Neural crest cell (in vitro differentiated cells): ENCODE measurements at regions not wholly inside any gene's neighbourhood (a gene's known extent, or its start where the extent isn't known, plus 50 kb on each side); places are given as distances from the start of the nearest gene placed in this dataset.

Experiments used
- DNase-seq: peaks from one replicate; pipeline ENCODE4 v3.0.0; 2021; ENCODE audit warnings: low read depth, mixed read lengths, low spot score
- H3K27ac Mint-ChIP-seq: one replicate; pipeline ENCODE4 v1.8.0; 2021; ENCODE audit warnings: mild to moderate bottlenecking, mixed read lengths; ENCODE audit not compliant: unreplicated experiment
- H3K27me3 Mint-ChIP-seq: 2 replicates; pipeline ENCODE4 v1.8.0; 2021; ENCODE audit warnings: low read depth, mild to moderate bottlenecking, mixed read lengths
- H3K36me3 Mint-ChIP-seq: 2 replicates; pipeline ENCODE4 v1.8.0; 2021; ENCODE audit warnings: low read depth, mild to moderate bottlenecking, mixed read lengths
- H3K4me1 Mint-ChIP-seq: 2 replicates; pipeline ENCODE4 v1.8.0; 2021; ENCODE audit warnings: mixed read lengths
- H3K4me3 Mint-ChIP-seq: one replicate; pipeline ENCODE4 v1.8.0; 2021; ENCODE audit warnings: mild to moderate bottlenecking, mixed read lengths
- H3K9me3 Mint-ChIP-seq: 2 replicates; pipeline ENCODE4 v1.8.0; 2021; ENCODE audit warnings: mixed read lengths
- CTCF ChIP-seq: fragments of 200-600 bp; sonication (generic); conservative IDR thresholded peaks from 2 replicates; pipeline ENCODE4 v1.5.0; 2021; ENCODE audit warnings: antibody characterized with exemption, mild to moderate bottlenecking

GRCh38 chr2:62315476-62315875 lies 119.6 kb downstream of the B3GNT2 start:
- Mint-ChIP-seq H3K4me1 (peaks cover 6% of the 10 kb centered on the region), H3K9me3 (no peaks in the 10 kb centered on the region), H3K4me3 (no peak overlapping the region), H3K27ac (no peak overlapping the region), H3K36me3 (no peaks in the 10 kb centered on the region), H3K27me3 (no peaks in the 10 kb centered on the region)
- TF ChIP-seq CTCF, result no peak
- DNase-seq, result no peak

GRCh38 chr2:62314291-62314690 lies 118.4 kb downstream of the B3GNT2 start:
- no peaks in the 10 kb centered on the region for H3K9me3 Mint-ChIP-seq
- no peak for TF ChIP-seq CTCF
- no peak overlapping the region for H3K4me3 Mint-ChIP-seq
- no peak for DNase-seq
- no peak overlapping the region for H3K27ac Mint-ChIP-seq
- no peaks in the 10 kb centered on the region for H3K36me3 Mint-ChIP-seq
- peaks cover 9% of the 10 kb centered on the region for H3K4me1 Mint-ChIP-seq
- no peaks in the 10 kb centered on the region for H3K27me3 Mint-ChIP-seq

GRCh38 chr2:62313449-62314227 lies 117.7 kb downstream of the B3GNT2 start:
- no peak for TF ChIP-seq CTCF
- Mint-ChIP-seq H3K4me1 (peaks cover 4% of the 10 kb centered on the region), H3K36me3 (no peaks in the 10 kb centered on the region), H3K27me3 (no peaks in the 10 kb centered on the region), H3K4me3 (no peak overlapping the region), H3K27ac (no peak overlapping the region), H3K9me3 (no peaks in the 10 kb centered on the region)
- no peak for DNase-seq

- no peak for DNase-seq
- Mint-ChIP-seq H3K36me3 (no peaks in the 10 kb centered on the region), H3K27me3 (no peaks in the 10 kb centered on the region), H3K9me3 (no peaks in the 10 kb centered on the region), H3K4me3 (no peak overlapping the region), H3K4me1 (peaks cover 28% of the 10 kb centered on the region), H3K27ac (peak overlapping the region; percentile 71)
- no peak for TF ChIP-seq CTCF
These were observed 113.7 kb downstream of the B3GNT2 start for GRCh38 chr2:62309465-62310091.

- H3K27ac Mint-ChIP-seq, result no peak overlapping the region
- peaks cover 33% of the 10 kb centered on the region for H3K4me1 Mint-ChIP-seq
- no peak for TF ChIP-seq CTCF
- H3K36me3 Mint-ChIP-seq, result no peaks in the 10 kb centered on the region
- H3K27me3 Mint-ChIP-seq, result no peaks in the 10 kb centered on the region
- no peak overlapping the region for H3K4me3 Mint-ChIP-seq
- H3K9me3 Mint-ChIP-seq, result no peaks in the 10 kb centered on the region
- DNase-seq, result no peak
These were observed 113.2 kb downstream of the B3GNT2 start for GRCh38 chr2:62309081-62309464.
